Natural killer cell (primary cell): ENCODE measurements at regions not wholly inside any gene's neighbourhood (a gene's known extent, or its start where the extent isn't known, plus 50 kb on each side); places are given as distances from the start of the nearest gene placed in this dataset.

ENCODE experiments used
- ATAC-seq, 3 donors: fragments of 150-1000 bp in 2 of 3; fragments of 200-7000 bp in 1 of 3; cut with Tn5 transposase; 1 replicate in 1 of 3; 2 replicates in 2 of 3; pipeline ENCODE4 v1.10.0; 2021; ENCODE audit warnings: mild to moderate bottlenecking in 2 of 3, moderate library complexity in 2 of 3
- DNase-seq, 2 donors: peaks; one replicate each; pipeline versions ENCODE4 v3.0.0 to v3.0.0-alpha.2; 2013 to 2021; ENCODE audit warnings: mixed read lengths in 1 of 2
- H3K27ac ChIP-seq: one replicate; pipeline ENCODE4 v1.5.1; 2013; ENCODE audit warnings: mild to moderate bottlenecking, low read length
- H3K27me3 ChIP-seq: one replicate; pipeline ENCODE4 v1.6.1; 2013; ENCODE audit warnings: low read length; ENCODE audit not compliant: control insufficient read depth, insufficient read depth
- H3K36me3 ChIP-seq: one replicate; pipeline ENCODE4 v1.6.1; 2013; ENCODE audit warnings: low read length; ENCODE audit not compliant: control insufficient read depth, insufficient read depth
- H3K4me1 ChIP-seq: one replicate; pipeline ENCODE4 v1.6.1; 2013; ENCODE audit warnings: low read length; ENCODE audit not compliant: control insufficient read depth, insufficient read depth
- H3K4me3 ChIP-seq: one replicate; pipeline ENCODE4 v1.5.1; 2013; ENCODE audit warnings: low read length
- H3K9me3 ChIP-seq: one replicate; pipeline ENCODE4 v1.6.1; 2013; ENCODE audit warnings: low read length; ENCODE audit not compliant: control insufficient read depth, insufficient read depth
- H3K27ac Mint-ChIP-seq, 2 donors: one replicate each; pipeline ENCODE4 v1.8.0; 2022; ENCODE audit warnings: mild to moderate bottlenecking in 2 of 2, mixed read lengths in 2 of 2, moderate library complexity in 1 of 2
- H3K27me3 Mint-ChIP-seq, 2 donors: one replicate each; pipeline ENCODE4 v1.8.0; 2022; ENCODE audit warnings: low read depth in 2 of 2, mixed read lengths in 2 of 2
- H3K36me3 Mint-ChIP-seq: one replicate; pipeline ENCODE4 v1.8.0; 2022; ENCODE audit warnings: mixed read lengths
- H3K4me1 Mint-ChIP-seq, 2 donors: one replicate each; pipeline ENCODE4 v1.8.0; 2022; ENCODE audit warnings: mixed read lengths in 2 of 2
- H3K4me3 Mint-ChIP-seq: one replicate; pipeline ENCODE4 v1.8.0; 2022; ENCODE audit warnings: mild to moderate bottlenecking, moderate library complexity, mixed read lengths
- H3K9me3 Mint-ChIP-seq, 2 donors: one replicate each; pipeline ENCODE4 v1.8.0; 2022; ENCODE audit warnings: mixed read lengths in 2 of 2
- CTCF ChIP-seq: fragments of 200-600 bp; IDR thresholded peaks from one replicate; pipeline ENCODE4 v1.8.0; 2022; ENCODE audit warnings: antibody characterized with exemption
- WGBS: methylation state at CpG from one replicate; pipeline ENCODE4 v1.1.7; 2013; ENCODE audit warnings: missing lambda C conversion rate; ENCODE audit not compliant: insufficient coverage; 5-methylcytosine and 5-hydroxymethylcytosine counted together
- intact Hi-C: fragments of 100-400 bp; cut with micrococcal nuclease; formaldehyde crosslinking; loops from one replicate; pipeline ENCODE4 v1.14.2; 2022

- H3K4me1 ChIP-seq = no peaks in the 10 kb centered on the region
- no peaks in the 10 kb centered on the region for H3K36me3 Mint-ChIP-seq
- no peak overlapping the region for H3K4me3 ChIP-seq
- H3K27ac Mint-ChIP-seq = no peak overlapping the region
- intact Hi-C loops = no loop called here
- H3K36me3 ChIP-seq = no peaks in the 10 kb centered on the region
- TF ChIP-seq CTCF = no peak
- no peak overlapping the region for H3K27ac ChIP-seq
- no peaks in the 10 kb centered on the region for H3K27me3 Mint-ChIP-seq
- WGBS = 71% methylated on average over 1 of the region's 1 CpG
- no peaks in the 10 kb centered on the region for H3K4me1 Mint-ChIP-seq
- H3K27me3 ChIP-seq = no peaks in the 10 kb centered on the region
- DNase-seq (no peak), ATAC-seq (no peak)
- no peaks in the 10 kb centered on the region for H3K9me3 ChIP-seq
- H3K9me3 Mint-ChIP-seq = peaks cover 3 to 8% of the 10 kb centered on the region in 2 donors
- H3K4me3 Mint-ChIP-seq = no peak overlapping the region
Measured at GRCh38 chr2:123636232-123636631, 388.9 kb upstream of the CNTNAP5 start.

GRCh38 chr2:123640685-123641335 is 384.3 kb upstream of the CNTNAP5 start:
- no peaks in the 10 kb centered on the region for H3K27me3 ChIP-seq
- no peak overlapping the region for H3K27ac ChIP-seq
- intact Hi-C loops = no loop called here
- H3K36me3 ChIP-seq = no peaks in the 10 kb centered on the region
- Mint-ChIP-seq H3K36me3 (no peaks in the 10 kb centered on the region), H3K4me3 (no peak overlapping the region), H3K27ac (no peak overlapping the region), H3K27me3 (no peaks in the 10 kb centered on the region), H3K9me3 (peaks cover 2 to 4% of the 10 kb centered on the region in 2 donors), H3K4me1 (no peaks in the 10 kb centered on the region)
- H3K4me1 ChIP-seq = no peaks in the 10 kb centered on the region
- TF ChIP-seq CTCF = no peak
- no peak for ATAC-seq
- WGBS = 100% methylated on average over 1 of the region's 4 CpGs
- DNase-seq = no peak
- no peaks in the 10 kb centered on the region for H3K9me3 ChIP-seq
- H3K4me3 ChIP-seq = no peak overlapping the region

- H3K36me3 Mint-ChIP-seq = no peaks in the 10 kb centered on the region
- ATAC-seq = no peak
- no peaks in the 10 kb centered on the region for H3K27me3 ChIP-seq
- H3K36me3 ChIP-seq = no peaks in the 10 kb centered on the region
- no peak for TF ChIP-seq CTCF
- intact Hi-C loops = no loop called here
- peaks cover 2 to 4% of the 10 kb centered on the region in 2 donors for H3K9me3 Mint-ChIP-seq
- H3K27me3 Mint-ChIP-seq = no peaks in the 10 kb centered on the region
- no peaks in the 10 kb centered on the region for H3K9me3 ChIP-seq
- H3K4me1 ChIP-seq = no peaks in the 10 kb centered on the region
- no peak overlapping the region for H3K4me3 Mint-ChIP-seq
- peaks cover 6 to 10% of the 10 kb centered on the region in 2 donors for H3K4me1 Mint-ChIP-seq
- no peak overlapping the region for H3K27ac Mint-ChIP-seq
- H3K4me3 ChIP-seq = no peak overlapping the region
- no peak overlapping the region for H3K27ac ChIP-seq
- no peak for DNase-seq
Measured at GRCh38 chr2:123644053-123644452, 381.0 kb upstream of the CNTNAP5 start.

- Histone ChIP-seq H3K9me3 (no peaks in the 10 kb centered on the region), H3K27ac (no peak overlapping the region), H3K27me3 (no peaks in the 10 kb centered on the region), H3K4me3 (no peak overlapping the region), H3K4me1 (no peaks in the 10 kb centered on the region), H3K36me3 (no peaks in the 10 kb centered on the region)
- Mint-ChIP-seq H3K27me3 (no peaks in the 10 kb centered on the region), H3K27ac (no peak overlapping the region), H3K4me1 (peaks cover 6 to 10% of the 10 kb centered on the region in 2 donors), H3K36me3 (no peaks in the 10 kb centered on the region), H3K9me3 (peaks cover 3 to 4% of the 10 kb centered on the region in 2 donors), H3K4me3 (no peak overlapping the region)
- intact Hi-C loops = no loop called here
- no peak for TF ChIP-seq CTCF
- DNase-seq = no peak
- 6% methylated on average over 2 of the region's 3 CpGs for WGBS
- ATAC-seq = peak in 2 of 3 donors; percentile 53 to 68
Measured at GRCh38 chr2:123648016-123648415, 377.1 kb upstream of the CNTNAP5 start.
